ENCODE measurements at regions not wholly inside any gene's neighbourhood (a gene's known extent, or its start where the extent isn't known, plus 50 kb on each side); places are given as distances from the start of the nearest gene placed in this dataset.

DNA sequence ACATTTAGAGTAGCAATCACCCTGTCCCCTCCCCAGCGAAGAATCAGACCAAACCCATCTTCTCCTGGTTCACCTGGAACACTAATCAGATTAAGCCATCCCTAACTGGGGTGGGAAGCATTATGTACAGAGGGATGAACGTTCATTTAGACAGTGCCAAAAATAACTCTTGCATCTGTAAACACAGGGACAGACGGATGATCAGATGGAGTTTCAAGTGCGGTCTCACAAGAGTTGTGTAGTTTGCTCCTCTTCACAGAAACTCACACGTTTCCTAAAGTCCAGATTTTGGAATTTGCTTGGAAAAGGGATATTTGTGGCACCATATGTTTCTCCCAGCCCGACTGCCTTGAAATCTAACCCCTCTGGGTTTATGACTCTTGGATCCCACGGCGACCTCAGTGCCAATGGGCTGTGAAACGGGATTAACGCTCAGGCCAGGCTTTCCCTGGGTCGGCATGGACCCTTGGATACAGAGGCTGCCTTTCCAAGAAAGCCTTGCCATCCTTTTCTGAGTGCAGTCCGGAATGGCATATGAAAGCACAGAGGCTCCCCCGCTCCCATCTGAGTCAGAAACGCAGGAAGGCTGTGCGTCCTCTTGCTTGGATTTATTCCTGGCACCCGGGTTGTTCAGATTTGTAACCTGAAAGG is 293.2 kb upstream of the HABP2 start:
- TF ChIP-seq CTCF (IDR thresholded peaks at IDR 0.05) (no peak), POLR2A (IDR thresholded peaks at IDR 0.05) (no peak)
